ENCODE measurements at regions not wholly inside any gene's neighbourhood (a gene's known extent, or its start where the extent isn't known, plus 50 kb on each side); places are given as distances from the start of the nearest gene placed in this dataset.

DNA sequence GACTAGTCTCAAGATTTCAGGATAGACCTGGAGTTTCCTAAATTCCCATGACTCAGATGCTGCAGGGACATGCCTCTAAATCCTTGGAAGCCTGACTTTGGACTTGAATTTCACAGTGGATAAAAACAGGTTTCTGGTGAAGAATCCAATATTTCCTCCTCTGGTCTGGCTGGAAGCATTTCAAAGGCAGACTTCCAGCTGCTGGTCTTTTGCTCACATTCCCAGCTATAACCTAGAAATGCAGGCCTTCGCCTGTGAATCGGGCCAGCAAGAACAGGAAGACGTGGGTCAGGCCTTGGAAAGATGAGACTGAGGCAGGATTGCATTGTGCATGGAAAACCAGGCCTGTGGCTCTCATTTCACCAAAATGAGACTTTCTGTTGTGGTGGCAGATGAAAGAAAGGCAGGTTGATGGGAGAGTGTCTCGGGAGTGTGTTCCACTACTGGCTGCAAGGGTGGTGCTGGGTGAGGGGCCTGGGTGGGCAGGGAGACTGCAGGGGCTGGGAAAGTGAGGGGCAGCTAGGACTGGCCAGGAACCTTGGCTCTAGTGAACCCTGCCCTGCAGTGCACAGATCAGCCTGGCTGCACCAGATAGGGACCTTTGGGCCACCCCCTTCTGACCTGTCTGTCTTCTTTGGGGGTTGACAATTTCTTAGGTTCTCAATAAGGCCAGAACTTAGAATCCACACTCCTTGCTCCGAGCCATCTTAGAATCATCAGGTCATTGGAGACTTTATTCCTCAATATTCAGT is 488.8 kb upstream of the MKI67 start:
- no peak for ATAC-seq
- H3K27ac ChIP-seq (ENCODE audit: low read length), result no peak overlapping the region
- no peak overlapping the region for H3K4me3 ChIP-seq (ENCODE audit: low read length)
- H3K9me3 ChIP-seq (ENCODE audit: control insufficient read depth, low read length), result no peaks in the 10 kb centered on the region
- no peak for DNase-seq
- no peaks in the 10 kb centered on the region for H3K4me1 ChIP-seq (ENCODE audit: control insufficient read depth, insufficient read depth, low read length)
- intact Hi-C loops (cut with DNase I), result no loop called here
- no peaks in the 10 kb centered on the region for H3K27me3 ChIP-seq (ENCODE audit: control insufficient read depth, insufficient read depth)
- 66% methylated on average over 5 of the region's 5 CpGs for WGBS

DNA sequence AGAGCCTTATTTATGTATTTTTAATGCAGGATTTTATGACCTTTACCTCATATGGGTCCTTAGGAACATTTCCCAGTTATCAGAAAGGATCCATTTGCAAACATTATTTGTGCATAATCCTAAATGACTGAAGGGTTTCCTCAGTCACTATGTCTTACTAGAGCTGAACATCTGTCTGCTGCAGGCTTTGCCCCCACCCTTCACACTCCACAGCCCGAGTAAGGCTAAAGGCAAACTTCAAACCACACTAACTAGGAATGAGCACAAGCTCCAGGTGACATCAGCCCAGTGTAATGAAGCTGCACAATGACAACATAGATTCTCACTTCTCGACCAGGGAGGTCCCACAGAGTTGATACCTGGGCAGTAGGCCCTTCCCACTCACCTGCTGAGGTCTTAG is 491.3 kb upstream of the MKI67 start:
- no peaks in the 10 kb centered on the region for H3K27me3 ChIP-seq (ENCODE audit: control insufficient read depth, insufficient read depth)
- WGBS, result 73% methylated on average over 2 of the region's 2 CpGs
- ATAC-seq (no peak), DNase-seq (no peak)
- intact Hi-C loops (cut with DNase I), result no loop called here
- H3K9me3 ChIP-seq (ENCODE audit: control insufficient read depth, low read length), result no peaks in the 10 kb centered on the region
- no peaks in the 10 kb centered on the region for H3K4me1 ChIP-seq (ENCODE audit: control insufficient read depth, insufficient read depth, low read length)
- H3K4me3 ChIP-seq (ENCODE audit: low read length), result no peak overlapping the region
- no peak overlapping the region for H3K27ac ChIP-seq (ENCODE audit: low read length)

DNA sequence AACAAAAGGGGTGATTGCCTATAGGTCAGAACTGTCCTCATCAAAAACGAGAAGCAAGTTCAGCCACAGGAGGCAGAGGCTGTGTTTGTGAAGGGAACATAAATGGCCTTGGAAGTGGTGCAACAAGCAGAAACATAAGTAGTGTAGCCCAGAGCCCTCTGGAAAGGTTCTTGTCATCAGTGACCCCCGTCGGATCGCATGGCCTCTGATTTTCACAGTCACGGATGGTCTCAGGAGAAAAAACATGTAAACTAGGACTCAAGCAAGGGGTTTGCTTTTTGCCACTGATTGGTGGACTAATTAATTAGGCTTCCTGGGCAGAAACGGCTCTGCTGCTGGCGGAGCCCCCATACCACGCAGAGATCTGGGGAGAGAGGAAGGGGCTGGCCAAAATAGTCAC is 496.5 kb upstream of the MKI67 start:
- intact Hi-C loops (cut with DNase I), result no loop called here
- Histone ChIP-seq H3K9me3 (ENCODE audit: control insufficient read depth, low read length) (no peaks in the 10 kb centered on the region), H3K27ac (ENCODE audit: low read length) (no peak overlapping the region), H3K4me3 (ENCODE audit: low read length) (no peak overlapping the region), H3K4me1 (ENCODE audit: control insufficient read depth, insufficient read depth, low read length) (no peaks in the 10 kb centered on the region), H3K27me3 (ENCODE audit: control insufficient read depth, insufficient read depth) (no peaks in the 10 kb centered on the region)
- DNase-seq (no peak), ATAC-seq (no peak)
- WGBS, result 88% methylated on average over 8 of the region's 8 CpGs

DNA sequence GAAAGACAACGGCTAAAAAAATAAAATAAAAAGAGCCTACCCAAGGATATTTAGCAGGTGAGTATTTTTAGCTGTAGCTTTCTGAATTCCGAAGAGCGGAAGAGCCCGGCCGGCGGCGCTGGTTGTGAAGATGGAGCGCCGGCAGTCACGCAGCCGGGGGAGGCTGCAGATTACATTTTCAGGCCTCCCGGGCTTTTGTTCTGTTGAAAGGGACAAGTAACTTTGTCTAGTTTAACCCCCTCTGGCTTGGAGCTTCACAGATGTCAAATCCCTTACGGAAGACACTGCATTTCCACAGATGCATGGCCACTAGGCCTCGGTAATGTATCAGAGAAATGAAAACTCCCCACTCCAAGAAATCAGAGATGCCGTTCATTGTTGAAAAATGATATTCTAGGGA is 497.6 kb upstream of the MKI67 start:
- no peak overlapping the region for H3K27ac ChIP-seq (ENCODE audit: low read length)
- DNase-seq, result no peak
- H3K9me3 ChIP-seq (ENCODE audit: control insufficient read depth, low read length), result no peaks in the 10 kb centered on the region
- H3K27me3 ChIP-seq (ENCODE audit: control insufficient read depth, insufficient read depth), result no peaks in the 10 kb centered on the region
- ATAC-seq, result no peak
- no peak overlapping the region for H3K4me3 ChIP-seq (ENCODE audit: low read length)
- 69% methylated on average over 15 of the region's 15 CpGs for WGBS
- intact Hi-C loops (cut with DNase I), result no loop called here
- H3K4me1 ChIP-seq (ENCODE audit: control insufficient read depth, insufficient read depth, low read length), result no peaks in the 10 kb centered on the region

DNA sequence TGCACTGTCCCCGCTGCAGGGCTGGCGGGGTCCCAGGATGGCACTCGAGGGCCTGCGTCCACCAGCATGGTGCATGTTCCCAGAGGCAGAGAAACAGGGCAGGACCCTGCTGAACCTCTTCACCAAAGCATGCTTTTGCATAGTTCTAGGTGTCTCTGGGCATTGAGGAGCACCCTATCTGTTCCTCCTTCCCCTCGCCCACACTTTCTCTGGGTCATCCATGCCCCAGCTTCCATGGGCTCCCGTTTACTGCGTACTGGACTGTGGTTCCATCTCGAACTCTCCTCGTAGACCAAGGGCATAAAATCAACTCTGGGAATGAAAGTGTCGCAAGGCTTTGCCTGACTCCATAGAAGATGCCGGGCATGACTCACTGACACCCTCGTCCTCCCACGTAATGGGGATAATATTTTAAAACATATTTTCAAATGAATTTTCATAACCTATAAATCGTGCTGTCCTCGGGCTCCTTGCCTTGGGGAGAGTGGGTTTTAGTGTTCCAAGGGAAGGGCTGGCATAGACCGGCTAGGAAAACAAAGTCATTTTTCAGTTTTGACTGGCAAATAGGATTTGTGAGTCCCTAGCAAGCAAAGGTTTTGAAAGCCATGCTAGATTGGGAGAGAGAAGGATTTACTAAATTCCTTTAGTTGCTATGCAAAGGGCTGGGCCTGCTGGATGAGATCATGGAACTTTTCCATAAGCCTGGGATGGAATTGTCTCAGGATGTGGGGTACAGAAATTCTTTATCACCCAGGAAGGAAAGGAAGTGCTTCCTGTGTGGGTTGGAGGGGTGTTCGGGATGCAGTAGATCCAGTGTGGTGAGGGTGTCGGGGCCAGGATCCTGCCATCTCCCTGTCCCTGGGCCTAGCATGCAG is 498.7 kb upstream of the MKI67 start:
- no peaks in the 10 kb centered on the region for H3K4me1 ChIP-seq (ENCODE audit: control insufficient read depth, insufficient read depth, low read length)
- ATAC-seq (no peak), DNase-seq (no peak)
- no peak overlapping the region for H3K27ac ChIP-seq (ENCODE audit: low read length)
- H3K9me3 ChIP-seq (ENCODE audit: control insufficient read depth, low read length), result no peaks in the 10 kb centered on the region
- no peak overlapping the region for H3K4me3 ChIP-seq (ENCODE audit: low read length)
- H3K27me3 ChIP-seq (ENCODE audit: control insufficient read depth, insufficient read depth), result no peaks in the 10 kb centered on the region
- 87% methylated on average over 18 of the region's 18 CpGs for WGBS
- intact Hi-C loops (cut with DNase I), result no loop called here

DNA sequence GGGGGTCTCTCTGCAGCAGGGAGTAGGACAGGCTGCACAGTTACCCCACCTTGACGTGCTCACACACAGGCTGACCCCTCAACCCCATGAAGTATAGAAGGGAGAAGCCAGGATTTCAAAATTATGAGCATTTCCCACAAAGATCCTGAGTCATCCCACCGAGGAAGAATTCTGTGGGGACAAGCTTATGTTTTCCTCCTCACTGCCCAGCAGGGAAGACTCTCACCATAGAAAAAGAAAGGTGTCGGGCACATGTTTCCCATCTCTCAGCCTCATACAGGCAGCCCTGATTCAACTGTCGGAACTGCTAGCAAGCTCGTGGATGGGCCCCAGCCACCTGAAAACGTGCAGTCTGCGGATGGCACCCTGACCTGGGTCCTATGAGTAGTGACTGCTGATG is 499.7 kb upstream of the MKI67 start:
- Histone ChIP-seq H3K27ac (ENCODE audit: low read length) (no peak overlapping the region), H3K4me3 (ENCODE audit: low read length) (no peak overlapping the region), H3K27me3 (ENCODE audit: control insufficient read depth, insufficient read depth) (no peaks in the 10 kb centered on the region), H3K9me3 (ENCODE audit: control insufficient read depth, low read length) (no peaks in the 10 kb centered on the region), H3K4me1 (ENCODE audit: control insufficient read depth, insufficient read depth, low read length) (no peaks in the 10 kb centered on the region)
- intact Hi-C loops (cut with DNase I), result no loop called here
- ATAC-seq (no peak), DNase-seq (no peak)
- 91% methylated on average over 7 of the region's 7 CpGs for WGBS

DNA sequence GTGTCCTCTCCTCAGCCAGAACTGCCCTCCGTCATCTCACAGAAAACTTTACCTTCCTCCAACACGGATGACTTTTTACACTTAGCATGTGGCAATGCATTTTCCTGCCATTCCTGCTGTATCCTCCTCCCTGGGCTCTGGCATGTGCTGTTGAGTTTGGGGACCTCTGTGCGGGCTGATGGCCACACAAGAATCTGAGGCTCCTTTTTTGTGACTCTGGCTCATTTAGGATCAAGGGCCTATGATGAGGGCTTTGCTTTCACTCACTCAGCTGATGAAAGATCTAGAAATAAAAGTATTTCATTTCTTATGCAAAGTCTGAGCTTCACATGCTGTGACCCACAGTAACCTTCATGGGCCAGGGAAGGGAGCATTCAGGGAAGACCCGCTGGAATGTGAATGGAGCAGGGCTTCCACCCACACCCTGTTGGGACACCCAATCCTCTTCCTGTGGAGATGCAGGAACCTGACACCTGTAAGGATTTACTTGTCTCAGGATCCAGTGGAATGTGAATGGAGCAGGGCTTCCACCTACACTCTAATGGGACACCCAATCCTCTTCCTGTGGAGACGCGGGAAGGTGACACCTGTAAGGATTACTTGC is 500.3 kb upstream of the MKI67 start:
- intact Hi-C loops (cut with DNase I), result no loop called here
- Histone ChIP-seq H3K9me3 (ENCODE audit: control insufficient read depth, low read length) (no peaks in the 10 kb centered on the region), H3K4me1 (ENCODE audit: control insufficient read depth, insufficient read depth, low read length) (no peaks in the 10 kb centered on the region), H3K4me3 (ENCODE audit: low read length) (no peak overlapping the region), H3K27me3 (ENCODE audit: control insufficient read depth, insufficient read depth) (no peaks in the 10 kb centered on the region), H3K27ac (ENCODE audit: low read length) (no peak overlapping the region)
- DNase-seq, result no peak
- WGBS, result 93% methylated on average over 6 of the region's 6 CpGs
- ATAC-seq, result no peak

DNA sequence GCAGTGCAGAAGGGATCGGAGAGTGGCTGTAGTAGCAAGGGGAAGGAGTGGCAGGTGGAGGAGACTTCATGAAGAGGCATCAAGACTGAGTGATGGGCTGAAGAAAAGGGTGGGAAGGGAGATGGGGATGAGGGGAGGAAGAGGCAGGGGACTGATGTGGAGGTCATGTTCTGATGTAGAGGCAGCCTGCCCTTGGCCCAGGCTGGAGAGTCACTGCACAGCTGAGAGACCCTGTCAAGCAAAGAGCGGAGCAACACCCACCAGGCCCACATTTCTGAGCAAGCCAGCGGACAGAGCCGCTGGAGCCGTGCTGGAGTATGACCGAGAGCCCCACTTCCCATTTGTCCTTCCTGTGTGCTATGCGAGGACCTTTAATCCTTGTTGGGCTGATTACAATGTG is 501.6 kb upstream of the MKI67 start:
- DNase-seq, result no peak
- ATAC-seq, result no peak
- Histone ChIP-seq H3K27ac (ENCODE audit: low read length) (no peak overlapping the region), H3K4me3 (ENCODE audit: low read length) (no peak overlapping the region), H3K9me3 (ENCODE audit: control insufficient read depth, low read length) (no peaks in the 10 kb centered on the region), H3K27me3 (ENCODE audit: control insufficient read depth, insufficient read depth) (no peaks in the 10 kb centered on the region), H3K4me1 (ENCODE audit: control insufficient read depth, insufficient read depth, low read length) (no peaks in the 10 kb centered on the region)
- intact Hi-C loops (cut with DNase I), result no loop called here
- WGBS, result 95% methylated on average over 7 of the region's 7 CpGs

DNA sequence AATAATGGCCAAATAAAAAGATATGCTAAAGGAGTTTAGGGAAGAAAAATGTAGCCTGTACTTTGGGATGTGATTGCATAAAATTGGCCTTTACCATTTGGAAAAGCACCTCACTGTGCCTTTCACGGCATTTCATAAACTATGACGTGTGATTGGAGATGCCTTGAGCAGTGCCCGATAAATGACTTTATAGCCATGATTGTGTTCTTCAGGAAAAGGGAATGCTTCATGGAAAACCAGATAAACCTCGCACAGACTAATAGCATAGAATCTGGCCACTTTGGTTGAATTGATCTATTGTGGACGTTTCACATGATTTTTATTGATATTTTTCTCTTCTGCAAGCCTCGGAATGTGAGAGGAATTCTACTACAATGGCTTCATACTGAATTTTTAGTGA is 502.0 kb upstream of the MKI67 start:
- Histone ChIP-seq H3K9me3 (ENCODE audit: control insufficient read depth, low read length) (no peaks in the 10 kb centered on the region), H3K4me3 (ENCODE audit: low read length) (no peak overlapping the region), H3K4me1 (ENCODE audit: control insufficient read depth, insufficient read depth, low read length) (no peaks in the 10 kb centered on the region), H3K27ac (ENCODE audit: low read length) (no peak overlapping the region), H3K27me3 (ENCODE audit: control insufficient read depth, insufficient read depth) (no peaks in the 10 kb centered on the region)
- DNase-seq, result no peak
- ATAC-seq, result no peak
- 85% methylated on average over 6 of the region's 6 CpGs for whole genome bisulfite sequencing
- intact Hi-C loops (cut with DNase I), result no loop called here

DNA sequence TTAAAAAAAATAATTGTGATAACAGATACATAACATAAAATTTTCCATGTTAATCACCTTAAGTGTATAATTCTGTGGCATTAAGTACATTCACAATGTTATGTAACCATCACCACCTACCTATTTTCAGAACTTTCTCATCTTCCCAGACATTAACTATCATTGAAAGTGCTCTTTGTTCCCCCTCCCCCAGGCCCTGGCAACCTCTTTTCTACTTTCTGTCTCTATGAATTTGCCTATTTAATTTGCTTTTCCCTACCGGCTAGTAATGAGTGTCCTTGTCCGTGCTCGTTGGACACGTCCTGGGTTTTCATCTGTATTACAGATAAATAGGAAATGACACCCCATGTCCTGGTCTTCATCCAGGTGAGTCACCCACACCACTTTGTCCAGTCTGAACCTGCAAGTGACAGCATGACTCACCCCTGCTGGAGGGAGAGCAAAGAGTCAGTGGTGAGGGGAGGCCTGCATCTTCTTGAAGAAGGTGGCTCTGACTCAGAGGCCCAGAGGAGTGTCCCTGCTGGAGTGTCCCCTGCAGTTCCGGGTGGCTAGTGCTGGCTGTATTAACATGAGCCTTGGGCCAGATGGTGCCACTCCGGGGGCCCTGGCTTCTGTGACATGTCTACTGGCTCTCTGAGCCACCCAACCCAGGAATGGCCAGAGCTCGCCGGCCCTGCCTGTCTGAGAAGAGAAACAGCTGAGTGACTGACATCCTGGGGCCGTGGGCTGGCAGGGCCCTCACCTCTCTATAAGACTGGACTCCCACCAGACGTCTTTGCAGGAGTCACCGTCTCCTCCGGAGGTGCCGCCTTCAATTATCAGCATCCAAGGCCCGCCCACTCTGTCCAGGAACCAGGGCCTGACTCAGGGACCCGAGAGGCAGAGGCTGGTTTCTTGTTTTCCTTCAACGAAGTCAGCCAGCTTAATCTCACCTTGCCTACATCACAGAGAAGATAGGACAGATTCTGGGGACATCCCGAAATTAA is 503.2 kb upstream of the MKI67 start:
- Histone ChIP-seq H3K27ac (ENCODE audit: low read length) (no peak overlapping the region), H3K4me3 (ENCODE audit: low read length) (no peak overlapping the region), H3K4me1 (ENCODE audit: control insufficient read depth, insufficient read depth, low read length) (no peaks in the 10 kb centered on the region), H3K9me3 (ENCODE audit: control insufficient read depth, low read length) (no peaks in the 10 kb centered on the region), H3K27me3 (ENCODE audit: control insufficient read depth, insufficient read depth) (no peaks in the 10 kb centered on the region)
- DNase-seq, result no peak
- intact Hi-C loops (cut with DNase I), result loop anchor here in 2 of 4 donors (10.0 kb wide), 2 partner anchors 225 to 235 kb away; no protein-coding TSS in a partner anchor
- 69% methylated on average over 17 of the region's 17 CpGs for WGBS
- ATAC-seq, result no peak
